NCI-H446 treated with DMSO at 0.1 percent for 48 hours (cell line): ENCODE measurements at regions not wholly inside any gene's neighbourhood (a gene's known extent, or its start where the extent isn't known, plus 50 kb on each side); places are given as distances from the start of the nearest gene placed in this dataset.

Experiments used
- DNase-seq: peaks from one replicate; lab custom pipeline; 2025; lab: John Stamatoyannopoulos, UW

- no peak for DNase-seq
These were observed 332.0 kb downstream of the SPATA31D1 start for GRCh38 chr9:82320566-82320965.

GRCh38 chr9:82325907-82326306 lies 337.3 kb downstream of the SPATA31D1 start:
- DNase-seq = no peak

GRCh38 chr9:82327641-82328040 lies 339.1 kb downstream of the SPATA31D1 start:
- DNase-seq = no peak

GRCh38 chr9:82331079-82331478 lies 342.5 kb downstream of the SPATA31D1 start:
- no peak for DNase-seq

- no peak for DNase-seq
These were observed 343.6 kb downstream of the SPATA31D1 start for GRCh38 chr9:82332018-82332773.

GRCh38 chr9:82332774-82333152 lies 344.2 kb downstream of the SPATA31D1 start:
- DNase-seq = no peak

GRCh38 chr9:82333671-82334070 lies 345.1 kb downstream of the SPATA31D1 start:
- DNase-seq = no peak

GRCh38 chr9:82334286-82334685 lies 345.7 kb downstream of the SPATA31D1 start:
- no peak for DNase-seq

GRCh38 chr9:82337351-82337750 lies 348.8 kb downstream of the SPATA31D1 start:
- DNase-seq = no peak

- no peak for DNase-seq
These were observed 353.5 kb downstream of the SPATA31D1 start for GRCh38 chr9:82342046-82342445.

- no peak for DNase-seq
These were observed 357.5 kb downstream of the SPATA31D1 start for GRCh38 chr9:82346040-82346439.

GRCh38 chr9:82353631-82354278 lies 365.2 kb downstream of the SPATA31D1 start:
- no peak for DNase-seq

- no peak for DNase-seq
These were observed 365.7 kb downstream of the SPATA31D1 start for GRCh38 chr9:82354279-82354659.

- DNase-seq = no peak
These were observed 367.6 kb downstream of the SPATA31D1 start for GRCh38 chr9:82356131-82356530.

- no peak for DNase-seq
These were observed 368.3 kb downstream of the SPATA31D1 start for GRCh38 chr9:82356871-82357270.

- DNase-seq = no peak
These were observed 374.6 kb downstream of the SPATA31D1 start for GRCh38 chr9:82363198-82363597.

GRCh38 chr9:82363682-82364081 lies 375.1 kb downstream of the SPATA31D1 start:
- peak; percentile 37 for DNase-seq

- no peak for DNase-seq
These were observed 378.4 kb downstream of the SPATA31D1 start for GRCh38 chr9:82367016-82367415.

- DNase-seq = no peak
These were observed 379.4 kb downstream of the SPATA31D1 start for GRCh38 chr9:82367929-82368328.

GRCh38 chr9:82369251-82369945 lies 380.8 kb downstream of the SPATA31D1 start:
- DNase-seq = no peak

GRCh38 chr9:82375041-82375440 lies 386.5 kb downstream of the SPATA31D1 start:
- no peak for DNase-seq

- DNase-seq = no peak
These were observed 388.2 kb downstream of the SPATA31D1 start for GRCh38 chr9:82376677-82377232.
